IMR-90 (cell line): ENCODE measurements at regions not wholly inside any gene's neighbourhood (a gene's known extent, or its start where the extent isn't known, plus 50 kb on each side); places are given as distances from the start of the nearest gene placed in this dataset.
A peak's percentile ranks its signal among the peaks of the same experiment; 100 is the strongest.

Source experiments
- ATAC-seq: fragments of 200-7000 bp; cut with Tn5 transposase; 2 replicates; pipeline ENCODE4 v1.9.1; 2020; ENCODE audit warnings: low read depth, mild to moderate bottlenecking, moderate library complexity
- BruUV-seq: library from RNA; stranded (reverse); fragments of 400-500 nt; replicated peaks from 2 replicates; lab custom pipeline; 2021; lab: Mats Ljungman, UMichigan
- CTCF ChIA-PET: fragments of 300-600 bp; formaldehyde crosslinking; extraction: SDS; loops from one replicate; lab custom pipeline; 2021; ENCODE audit warnings: antibody characterized with exemption; lab: Yijun Ruan, JAX
- POLR2A ChIA-PET: fragments of 300-600 bp; sonication (Branson Sonifier 250); formaldehyde crosslinking; loops from one replicate; lab custom pipeline; 2022; ENCODE audit warnings: antibody characterized with exemption; ENCODE audit not compliant: unreplicated experiment; lab: Charles Lee
- DNase-seq: peaks from one replicate; pipeline ENCODE4 v3.0.0; 2013
- H2AFZ ChIP-seq: replicated peaks from 2 replicates; pipeline ENCODE3; 2013; ENCODE audit warnings: low read length, mild to moderate bottlenecking; ENCODE audit not compliant: poor library complexity
- H2AK5ac ChIP-seq: 2 replicates; pipeline ENCODE4 v1.6.1; 2013; ENCODE audit warnings: low read depth, low read length, inconsistent platforms
- H2AK9ac ChIP-seq: replicated peaks from 2 replicates; pipeline ENCODE3; 2013; ENCODE audit warnings: mild to moderate bottlenecking, low read depth, low read length, moderate library complexity; ENCODE audit not compliant: poor library complexity
- H2BK120ac ChIP-seq: 2 replicates; pipeline ENCODE4 v1.6.1; 2013; ENCODE audit warnings: low read depth, low read length, inconsistent platforms
- H2BK15ac ChIP-seq: 3 replicates; pipeline ENCODE4 v1.6.1; 2013; ENCODE audit warnings: low read depth, low read length, inconsistent platforms
- H2BK20ac ChIP-seq: 2 replicates; pipeline ENCODE4 v1.6.1; 2013; ENCODE audit warnings: low read depth, mild to moderate bottlenecking, inconsistent platforms, low read length, moderate library complexity
- H2BK5ac ChIP-seq: 2 replicates; pipeline ENCODE4 v1.6.1; 2013; ENCODE audit warnings: mild to moderate bottlenecking, low read depth, low read length, inconsistent platforms; ENCODE audit not compliant: poor library complexity, severe bottlenecking
- H3K14ac ChIP-seq: replicated peaks from 2 replicates; pipeline ENCODE4 v1.6.1; 2013; ENCODE audit warnings: low read depth, low read length, inconsistent platforms
- H3K18ac ChIP-seq: 2 replicates; pipeline ENCODE4 v1.6.1; 2013; ENCODE audit warnings: low read depth, low read length, control low read depth
- H3K23ac ChIP-seq: 2 replicates; pipeline ENCODE4 v1.6.1; 2013; ENCODE audit warnings: low read depth, low read length, inconsistent platforms
- H3K27ac ChIP-seq: 2 replicates; pipeline ENCODE4 v1.5.1; 2013; ENCODE audit warnings: mild to moderate bottlenecking, control low read depth, low read length; ENCODE audit not compliant: insufficient read depth
- H3K27me3 ChIP-seq: 2 replicates; pipeline ENCODE4 v1.6.1; 2013; ENCODE audit warnings: low read length; ENCODE audit not compliant: control insufficient read depth, insufficient read depth
- H3K36me3 ChIP-seq: 2 replicates; pipeline ENCODE4 v1.6.1; 2013; ENCODE audit warnings: low read length, mixed read lengths; ENCODE audit not compliant: control insufficient read depth, insufficient read depth
- H3K4ac ChIP-seq: 2 replicates; pipeline ENCODE4 v1.6.1; 2013; ENCODE audit warnings: low read depth, low read length, inconsistent platforms
- H3K4me1 ChIP-seq: 2 replicates; pipeline ENCODE4 v1.6.1; 2013; ENCODE audit warnings: low read length, mixed read lengths; ENCODE audit not compliant: control insufficient read depth, insufficient read depth
- H3K4me2 ChIP-seq: 2 replicates; pipeline ENCODE4 v1.6.1; 2013; ENCODE audit warnings: low read depth, mild to moderate bottlenecking, control low read depth, low read length, moderate library complexity
- H3K4me3 ChIP-seq: 2 replicates; pipeline ENCODE4 v1.5.1; 2013; ENCODE audit warnings: low read depth, mild to moderate bottlenecking, control low read depth, low read length, moderate library complexity; ENCODE audit not compliant: insufficient read depth
- H3K56ac ChIP-seq: 2 replicates; pipeline ENCODE4 v1.6.1; 2013; ENCODE audit warnings: low read length, inconsistent platforms; ENCODE audit not compliant: insufficient read depth; ENCODE audit errors: extremely low read depth
- H3K79me1 ChIP-seq, 2 experiments: 2 replicates each; pipeline ENCODE4 v1.6.1; 2013; ENCODE audit warnings: low read length in 2 of 2, inconsistent platforms in 1 of 2, low read depth in 1 of 2
- H3K9ac ChIP-seq: 2 replicates; pipeline ENCODE4 v1.6.1; 2013; ENCODE audit warnings: low read depth, low read length, control low read depth
- H3K9me1 ChIP-seq: 2 replicates; pipeline ENCODE4 v1.6.1; 2013; ENCODE audit warnings: low read length, inconsistent platforms; ENCODE audit not compliant: insufficient read depth
- H3K9me3 ChIP-seq: 2 replicates; pipeline ENCODE4 v1.6.1; 2013; ENCODE audit warnings: low read length; ENCODE audit not compliant: control insufficient read depth, insufficient read depth
- H4K20me1 ChIP-seq: 2 replicates; pipeline ENCODE4 v1.6.1; 2013; ENCODE audit warnings: low read length, inconsistent platforms; ENCODE audit not compliant: insufficient read depth
- H4K5ac ChIP-seq: 2 replicates; pipeline ENCODE4 v1.6.1; 2013; ENCODE audit warnings: mild to moderate bottlenecking, low read depth, low read length, control low read depth
- H4K8ac ChIP-seq, 2 experiments: 2 replicates each; pipeline ENCODE4 v1.6.1; 2013; ENCODE audit warnings: low read depth in 2 of 2, low read length in 2 of 2, control low read depth in 1 of 2, inconsistent platforms in 1 of 2
- H4K91ac ChIP-seq: 2 replicates; pipeline ENCODE4 v1.6.1; 2013; ENCODE audit warnings: low read depth, low read length, inconsistent platforms; ENCODE audit not compliant: insufficient read depth
- BHLHE40 ChIP-seq: fragments of 150-350 bp; IDR thresholded peaks from 2 replicates; pipeline ENCODE4 v1.6.1; 2016; ENCODE audit warnings: mild to moderate bottlenecking, low read depth, low read length
- CEBPB ChIP-seq: IDR thresholded peaks from 2 replicates; pipeline ENCODE4 v1.6.1; 2012; ENCODE audit warnings: low read depth, low read length, improper control_type of control experiment
- CHD1 ChIP-seq: IDR thresholded peaks from 2 replicates; pipeline ENCODE4 v1.6.1; 2012; ENCODE audit warnings: low read depth, low read length, improper control_type of control experiment
- CTCF ChIP-seq: conservative IDR thresholded peaks from 2 replicates; pipeline ENCODE4 v1.5.1; 2012; ENCODE audit warnings: mild to moderate bottlenecking, low read depth, low read length, improper control_type of control experiment
- ELK1 ChIP-seq: fragments of 150-350 bp; IDR thresholded peaks from 2 replicates; pipeline ENCODE4 v1.6.1; 2016; ENCODE audit warnings: low read depth, mild to moderate bottlenecking, low read length, moderate library complexity, borderline replicate concordance
- FOS ChIP-seq: fragments of 150-350 bp; IDR thresholded peaks from 2 replicates; pipeline ENCODE4 v1.6.1; 2016; ENCODE audit warnings: low read depth, low read length
- MAFK ChIP-seq: IDR thresholded peaks from 2 replicates; pipeline ENCODE4 v1.6.1; 2012; ENCODE audit warnings: low read depth, low read length, improper control_type of control experiment
- MAZ ChIP-seq: IDR thresholded peaks from 2 replicates; pipeline ENCODE4 v1.6.1; 2012; ENCODE audit warnings: low read depth, mild to moderate bottlenecking, low read length, improper control_type of control experiment, moderate library complexity, borderline replicate concordance
- MXI1 ChIP-seq: IDR thresholded peaks from 2 replicates; pipeline ENCODE4 v1.6.1; 2012; ENCODE audit warnings: low read depth, mild to moderate bottlenecking, low read length, moderate library complexity, borderline replicate concordance
- NFE2L2 ChIP-seq: fragments of 150-350 bp; IDR thresholded peaks from 2 replicates; pipeline ENCODE4 v1.6.1; 2016; ENCODE audit warnings: low read depth, mild to moderate bottlenecking, low read length
- POLR2A ChIP-seq: IDR thresholded peaks from 2 replicates; pipeline ENCODE4 v1.6.1; 2012; ENCODE audit warnings: mild to moderate bottlenecking, low read depth, low read length
- RAD21 ChIP-seq: IDR thresholded peaks from 2 replicates; pipeline ENCODE4 v1.6.1; 2012; ENCODE audit warnings: low read length, improper control_type of control experiment
- RCOR1 ChIP-seq: IDR thresholded peaks from 2 replicates; pipeline ENCODE4 v1.6.1; 2012; ENCODE audit warnings: mild to moderate bottlenecking, low read length, improper control_type of control experiment; ENCODE audit not compliant: insufficient replicate concordance
- RFX5 ChIP-seq: IDR thresholded peaks from 2 replicates; pipeline ENCODE4 v1.8.0; 2012; ENCODE audit warnings: low read depth, mild to moderate bottlenecking, low read length, moderate library complexity
- SMC3 ChIP-seq: fragments of 150-350 bp; IDR thresholded peaks from 2 replicates; pipeline ENCODE4 v1.6.1; 2016; ENCODE audit warnings: low read depth, mild to moderate bottlenecking, antibody characterized with exemption, low read length, moderate library complexity
- USF2 ChIP-seq: fragments of 150-350 bp; IDR thresholded peaks from 2 replicates; pipeline ENCODE4 v1.6.1; 2017; ENCODE audit warnings: mild to moderate bottlenecking, antibody characterized with exemption, low read length, low read depth
- WGBS, 2 experiments: methylation state at CpG; one replicate each; pipeline versions ENCODE4 v1.1.5 to v1.1.7; 2013; ENCODE audit warnings: missing lambda C conversion rate in 2 of 2; ENCODE audit not compliant: insufficient read length in 1 of 2; ENCODE audit errors: extremely low coverage in 2 of 2; 5-methylcytosine and 5-hydroxymethylcytosine counted together
- dilution Hi-C: fragments of 300-500 bp; cut with HindIII; formaldehyde crosslinking; loops from one replicate; pipeline ENCODE4 v1.14.3; 2018; ENCODE audit warnings: low sequenced_read_pairs; ENCODE audit not compliant: unreplicated experiment
- in situ Hi-C: fragments of 300-500 bp; cut with MboI; formaldehyde crosslinking; loops from 3 replicates; pipeline ENCODE4 v1.14.3; 2019; ENCODE audit warnings: low sequenced_read_pairs, inconsistent platforms, mixed read lengths
- intact Hi-C: fragments of 100-400 bp; cut with micrococcal nuclease; formaldehyde crosslinking; loops from 2 replicates; pipeline ENCODE4 v1.10.0; 2022

- Histone ChIP-seq H3K36me3 (no peaks in the 10 kb centered on the region), H2AFZ (no peak overlapping the region), H3K18ac (peak overlapping the region; percentile 29; the same call in 1 of the 2 replicates), H2AK9ac (no peak overlapping the region), H3K4me2 (no peak overlapping the region), H2AK5ac (no peak overlapping the region), H3K4me1 (peaks cover 9% of the 10 kb centered on the region), H3K14ac (no peak overlapping the region), H4K20me1 (no peaks in the 10 kb centered on the region), H3K9ac (no peak overlapping the region), H2BK15ac (no peak overlapping the region), H3K9me1 (no peaks in the 10 kb centered on the region), H3K4me3 (no peak overlapping the region), H3K4ac (no peak overlapping the region), H3K23ac (no peak overlapping the region), H3K27me3 (no peaks in the 10 kb centered on the region), H2BK20ac (no peak overlapping the region), H2BK120ac (no peak overlapping the region), H4K5ac (no peak overlapping the region), H3K56ac (no peak overlapping the region), H3K9me3 (no peaks in the 10 kb centered on the region), H4K91ac (no peak overlapping the region), H3K27ac (no peak overlapping the region), H4K8ac (no peak overlapping the region), H3K79me1 (no peaks in the 10 kb centered on the region), H2BK5ac (no peak overlapping the region)
- TF ChIP-seq CHD1, result no peak
- TF ChIP-seq RFX5, result no peak
- TF ChIP-seq BHLHE40, result no peak
- no peak for TF ChIP-seq SMC3
- TF ChIP-seq MAFK, result no peak
- TF ChIP-seq FOS, result no peak
- TF ChIP-seq ELK1, result no peak
- TF ChIP-seq RAD21, result no peak
- TF ChIP-seq POLR2A, result no peak
- no peak for TF ChIP-seq USF2
- TF ChIP-seq MXI1, result no peak
- no peak for TF ChIP-seq RCOR1
- no peak for TF ChIP-seq CTCF
- TF ChIP-seq NFE2L2, result no peak
- no peak for TF ChIP-seq MAZ
- TF ChIP-seq CEBPB, result no peak
- BruUV-seq, result no TSS peak
- ChIA-PET CTCF (interaction anchor here (0.7 kb wide), 1 partner anchor 18 kb away, joined by 3 read pairs; no protein-coding TSS in a partner anchor), POLR2A (no interaction called here)
- dilution Hi-C loops (no loop called here), in situ Hi-C loops (no loop called here), intact Hi-C loops (no loop called here)
- WGBS, 2 experiments, result 33% methylated on average over 1 of the region's 3 CpGs; no CpG with 5 or more reads in 1 of the 2 experiments
- DNase-seq, result no peak
- no peak for ATAC-seq
Measured at GRCh38 chr2:52916981-52917380, 850.6 kb upstream of the CHAC2 start.
